Mononuclear cell (primary cell): ENCODE measurements at regions not wholly inside any gene's neighbourhood (a gene's known extent, or its start where the extent isn't known, plus 50 kb on each side); places are given as distances from the start of the nearest gene placed in this dataset.

Experiments used
- H3K27me3 ChIP-seq: 2 replicates; pipeline ENCODE4 v1.6.0; 2011; ENCODE audit warnings: low read length, control low read depth; ENCODE audit not compliant: insufficient read depth
- H3K4me1 ChIP-seq: 2 replicates; pipeline ENCODE4 v1.5.1; 2011; ENCODE audit warnings: mild to moderate bottlenecking, low read length, control low read depth; ENCODE audit not compliant: insufficient read depth
- H3K4me3 ChIP-seq: 2 replicates; pipeline ENCODE4 v1.5.1; 2011; ENCODE audit warnings: mild to moderate bottlenecking, low read length, moderate library complexity
- H3K9me3 ChIP-seq: 2 replicates; pipeline ENCODE4 v1.5.1; 2011; ENCODE audit warnings: low read depth, mild to moderate bottlenecking, control low read depth, low read length

GRCh38 chr12:3933819-3934192 is 60.6 kb upstream of the PARP11 start:
- H3K9me3 ChIP-seq: no peaks in the 10 kb centered on the region
- H3K4me1 ChIP-seq: peaks cover 24% of the 10 kb centered on the region
- H3K27me3 ChIP-seq: no peaks in the 10 kb centered on the region
- no peak overlapping the region for H3K4me3 ChIP-seq

- Histone ChIP-seq H3K9me3 (no peaks in the 10 kb centered on the region), H3K4me3 (no peak overlapping the region)
These were observed 60.0 kb upstream of the PARP11 start for GRCh38 chr12:3933074-3933818.

GRCh38 chr12:3931776-3932175 is 58.6 kb upstream of the PARP11 start:
- H3K27me3 ChIP-seq: no peaks in the 10 kb centered on the region
- no peak overlapping the region for H3K4me3 ChIP-seq
- H3K4me1 ChIP-seq: peaks cover 24% of the 10 kb centered on the region
- H3K9me3 ChIP-seq: no peaks in the 10 kb centered on the region

More at GRCh38 chr12:3933074-3933818, 60.0 kb upstream of the PARP11 start:
- Histone ChIP-seq H3K4me1 (peaks cover 24% of the 10 kb centered on the region), H3K27me3 (no peaks in the 10 kb centered on the region)

GRCh38 chr12:3931206-3931605 is 58.0 kb upstream of the PARP11 start:
- Histone ChIP-seq H3K9me3 (no peaks in the 10 kb centered on the region), H3K27me3 (no peaks in the 10 kb centered on the region), H3K4me1 (peaks cover 24% of the 10 kb centered on the region), H3K4me3 (no peak overlapping the region)

GRCh38 chr12:3929875-3930615 is 56.8 kb upstream of the PARP11 start:
- Histone ChIP-seq H3K4me1 (peaks cover 17% of the 10 kb centered on the region), H3K27me3 (no peaks in the 10 kb centered on the region), H3K4me3 (no peak overlapping the region), H3K9me3 (no peaks in the 10 kb centered on the region)

- Histone ChIP-seq H3K4me1 (peaks cover 14% of the 10 kb centered on the region), H3K27me3 (no peaks in the 10 kb centered on the region), H3K4me3 (no peak overlapping the region), H3K9me3 (no peaks in the 10 kb centered on the region)
These were observed 55.5 kb upstream of the PARP11 start for GRCh38 chr12:3928538-3929184.

- H3K27me3 ChIP-seq: no peaks in the 10 kb centered on the region
- no peaks in the 10 kb centered on the region for H3K9me3 ChIP-seq
- no peaks in the 10 kb centered on the region for H3K4me1 ChIP-seq
- H3K4me3 ChIP-seq: no peak overlapping the region
These were observed 52.4 kb upstream of the PARP11 start for GRCh38 chr12:3925621-3926020.

GRCh38 chr12:3924761-3925160 is 51.6 kb upstream of the PARP11 start:
- no peak overlapping the region for H3K4me3 ChIP-seq
- H3K27me3 ChIP-seq: no peaks in the 10 kb centered on the region

GRCh38 chr12:3923021-3923420 is 49.8 kb upstream of the PARP11 start:
- no peaks in the 10 kb centered on the region for H3K9me3 ChIP-seq
- no peak overlapping the region for H3K4me3 ChIP-seq
- H3K27me3 ChIP-seq: no peaks in the 10 kb centered on the region
- no peaks in the 10 kb centered on the region for H3K4me1 ChIP-seq

More at GRCh38 chr12:3924761-3925160, 51.6 kb upstream of the PARP11 start:
- no peaks in the 10 kb centered on the region for H3K9me3 ChIP-seq
- no peaks in the 10 kb centered on the region for H3K4me1 ChIP-seq
